Activated CD8-positive, alpha-beta T cell treated with anti-CD3 and anti-CD28 coated beads for 36 hours (primary cell): ENCODE measurements at regions not wholly inside any gene's neighbourhood (a gene's known extent, or its start where the extent isn't known, plus 50 kb on each side); places are given as distances from the start of the nearest gene placed in this dataset.

Experiments used
- ATAC-seq: fragments of 200-7000 bp; cut with Tn5 transposase; one replicate; pipeline ENCODE4 v1.10.0; 2021; ENCODE audit warnings: mild to moderate bottlenecking, moderate library complexity
- CTCF ChIA-PET: fragments of 350-600 bp; sonication (Branson Sonifier 250); formaldehyde crosslinking; loops from one replicate; lab custom pipeline; 2021; ENCODE audit warnings: antibody characterized with exemption; lab: Charles Lee
- POLR2A ChIA-PET: fragments of 350-600 bp; sonication (Branson Sonifier 250); formaldehyde crosslinking; loops from one replicate; lab custom pipeline; 2021; ENCODE audit warnings: antibody characterized with exemption; lab: Charles Lee
- DNase-seq: peaks from one replicate; pipeline ENCODE4 v3.0.0-alpha.2; 2020
- H3K27ac Mint-ChIP-seq: one replicate; pipeline ENCODE4 v1.8.0; 2021; ENCODE audit warnings: mild to moderate bottlenecking, mixed read lengths
- H3K27me3 Mint-ChIP-seq: one replicate; pipeline ENCODE4 v1.8.0; 2021; ENCODE audit warnings: mixed read lengths
- H3K36me3 Mint-ChIP-seq: one replicate; pipeline ENCODE4 v1.8.0; 2021; ENCODE audit warnings: low read depth, mixed read lengths
- H3K4me1 Mint-ChIP-seq: one replicate; pipeline ENCODE4 v1.8.0; 2021; ENCODE audit warnings: low read depth, mixed read lengths
- H3K4me3 Mint-ChIP-seq: one replicate; pipeline ENCODE4 v1.8.0; 2021; ENCODE audit warnings: mild to moderate bottlenecking, moderate library complexity, mixed read lengths
- H3K9me3 Mint-ChIP-seq: one replicate; pipeline ENCODE4 v1.8.0; 2021; ENCODE audit warnings: mixed read lengths
- intact Hi-C: fragments of 100-400 bp; cut with micrococcal nuclease; formaldehyde crosslinking; loops from one replicate; pipeline ENCODE4 v1.10.0; 2022
- TF ChIP-seq, protein P1 (sequence below): fragments of 200-600 bp; IDR thresholded peaks from one replicate; pipeline ENCODE4 v1.8.0; 2022; ENCODE audit warnings: antibody characterized with exemption, mild to moderate bottlenecking

DNA sequence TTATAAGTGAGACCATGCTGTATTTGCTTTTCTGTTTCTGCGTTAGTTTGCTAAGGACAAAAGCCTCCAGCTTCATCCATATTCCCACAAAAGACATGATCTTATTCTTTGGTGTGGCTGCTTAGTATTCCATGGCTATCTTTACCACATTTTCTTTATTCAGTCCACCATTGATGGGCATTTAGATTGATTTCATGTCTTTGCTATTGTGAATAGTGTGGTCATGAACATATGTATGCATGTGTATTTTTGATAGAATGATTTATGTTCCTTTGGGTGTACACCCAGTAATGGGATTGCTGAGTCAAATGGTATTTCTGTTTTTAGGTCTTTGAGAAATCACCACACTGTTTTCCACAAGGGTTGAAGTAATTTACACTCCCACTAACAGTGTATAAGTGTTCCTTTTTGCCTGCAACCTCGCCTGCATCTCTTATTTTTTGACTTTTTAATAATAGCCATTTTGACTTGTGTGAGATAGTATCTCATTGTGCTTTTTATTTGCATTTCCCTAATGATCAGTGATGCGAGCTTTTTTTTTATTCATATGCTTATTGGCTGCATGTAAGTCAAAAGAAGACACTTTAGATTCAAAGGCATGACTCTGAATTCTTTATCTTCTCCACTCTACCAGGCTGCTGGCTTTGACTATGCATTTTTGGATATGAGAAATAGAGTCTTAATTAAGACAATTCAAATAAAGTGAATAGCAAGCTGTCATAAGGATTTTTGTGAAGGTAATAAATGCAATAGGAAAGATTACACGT is 183.3 kb upstream of the SYNPR start:
- no peaks in the 10 kb centered on the region for H3K4me1 Mint-ChIP-seq
- H3K4me3 Mint-ChIP-seq = no peak overlapping the region
- no peak for ATAC-seq
- no peak overlapping the region for H3K27ac Mint-ChIP-seq
- DNase-seq = no peak
- TF ChIP-seq, protein P1, sequence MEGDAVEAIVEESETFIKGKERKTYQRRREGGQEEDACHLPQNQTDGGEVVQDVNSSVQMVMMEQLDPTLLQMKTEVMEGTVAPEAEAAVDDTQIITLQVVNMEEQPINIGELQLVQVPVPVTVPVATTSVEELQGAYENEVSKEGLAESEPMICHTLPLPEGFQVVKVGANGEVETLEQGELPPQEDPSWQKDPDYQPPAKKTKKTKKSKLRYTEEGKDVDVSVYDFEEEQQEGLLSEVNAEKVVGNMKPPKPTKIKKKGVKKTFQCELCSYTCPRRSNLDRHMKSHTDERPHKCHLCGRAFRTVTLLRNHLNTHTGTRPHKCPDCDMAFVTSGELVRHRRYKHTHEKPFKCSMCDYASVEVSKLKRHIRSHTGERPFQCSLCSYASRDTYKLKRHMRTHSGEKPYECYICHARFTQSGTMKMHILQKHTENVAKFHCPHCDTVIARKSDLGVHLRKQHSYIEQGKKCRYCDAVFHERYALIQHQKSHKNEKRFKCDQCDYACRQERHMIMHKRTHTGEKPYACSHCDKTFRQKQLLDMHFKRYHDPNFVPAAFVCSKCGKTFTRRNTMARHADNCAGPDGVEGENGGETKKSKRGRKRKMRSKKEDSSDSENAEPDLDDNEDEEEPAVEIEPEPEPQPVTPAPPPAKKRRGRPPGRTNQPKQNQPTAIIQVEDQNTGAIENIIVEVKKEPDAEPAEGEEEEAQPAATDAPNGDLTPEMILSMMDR = no peak
- intact Hi-C loops = no loop called here
- H3K9me3 Mint-ChIP-seq = peaks cover 3% of the 10 kb centered on the region
- ChIA-PET POLR2A (no interaction called here), CTCF (no interaction called here)
- H3K27me3 Mint-ChIP-seq = no peaks in the 10 kb centered on the region
- H3K36me3 Mint-ChIP-seq = no peaks in the 10 kb centered on the region

DNA sequence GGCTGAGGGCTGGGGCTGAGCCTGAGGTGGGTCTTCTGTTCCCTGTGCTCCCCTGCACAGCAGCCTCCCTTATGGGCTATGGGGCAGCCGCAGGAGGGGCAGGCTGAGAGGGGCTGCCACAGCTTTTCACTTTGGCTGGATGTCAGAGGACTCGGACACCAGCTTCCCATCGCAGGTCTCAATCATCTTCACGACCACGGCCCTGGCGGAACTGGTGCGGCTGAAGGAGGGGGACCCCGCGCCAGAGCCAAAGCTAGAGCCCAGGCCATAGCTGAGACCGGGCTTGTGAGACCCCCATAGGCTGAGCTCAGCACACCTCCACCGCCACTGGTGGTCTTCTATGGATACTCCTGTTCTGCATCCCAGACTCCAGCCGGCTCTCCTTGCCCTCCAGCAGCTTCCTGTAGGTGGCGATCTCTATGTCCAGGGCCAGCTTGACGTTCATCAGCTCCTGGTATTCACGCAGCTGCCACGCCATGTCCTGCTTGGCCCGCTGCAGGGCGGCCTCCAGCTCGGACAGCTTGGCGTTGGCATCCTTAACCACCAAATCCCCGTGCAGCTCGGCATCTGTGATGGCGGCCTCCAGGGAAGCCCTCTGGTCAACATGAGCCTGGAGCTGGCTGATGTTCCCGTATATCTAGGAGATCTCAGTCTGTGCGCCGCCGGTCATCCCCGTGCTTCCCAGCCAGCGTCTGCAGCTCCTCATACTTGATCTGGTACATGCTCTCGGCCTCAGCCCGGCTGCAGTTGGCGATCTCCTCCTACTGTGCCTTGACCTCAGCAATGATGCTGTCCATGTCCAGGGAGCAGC is 181.7 kb upstream of the SYNPR start:
- ChIA-PET POLR2A (no interaction called here), CTCF (no interaction called here)
- Mint-ChIP-seq H3K4me1 (no peaks in the 10 kb centered on the region), H3K27ac (no peak overlapping the region), H3K36me3 (no peaks in the 10 kb centered on the region), H3K27me3 (no peaks in the 10 kb centered on the region), H3K4me3 (no peak overlapping the region), H3K9me3 (peaks cover 3% of the 10 kb centered on the region)
- TF ChIP-seq, protein P1 = no peak
- intact Hi-C loops = no loop called here
- ATAC-seq = no peak
- DNase-seq = no peak

DNA sequence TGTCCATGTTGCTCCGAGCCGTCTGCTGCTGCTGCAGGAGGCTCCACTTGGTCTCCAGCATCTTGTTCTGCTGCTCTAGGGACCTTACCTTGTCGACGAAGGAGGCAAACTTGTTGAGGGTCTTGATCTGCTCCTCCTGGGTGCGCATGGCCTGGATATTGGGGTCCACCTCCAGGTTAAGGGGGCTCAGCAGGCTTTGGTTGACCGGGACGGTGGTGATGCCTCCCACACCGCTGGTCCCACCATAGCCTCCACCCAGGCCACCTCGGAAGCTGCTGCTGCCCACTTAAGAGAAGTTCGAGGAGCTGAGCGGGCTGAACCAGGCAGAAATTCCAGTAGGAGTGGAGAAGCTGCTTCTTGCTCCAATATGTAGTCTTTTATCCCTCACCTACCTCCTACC is 180.7 kb upstream of the SYNPR start:
- Mint-ChIP-seq H3K36me3 (no peaks in the 10 kb centered on the region), H3K27me3 (no peaks in the 10 kb centered on the region), H3K4me3 (no peak overlapping the region), H3K27ac (no peak overlapping the region), H3K9me3 (peaks cover 3% of the 10 kb centered on the region), H3K4me1 (no peaks in the 10 kb centered on the region)
- ChIA-PET POLR2A (no interaction called here), CTCF (no interaction called here)
- DNase-seq = no peak
- intact Hi-C loops = no loop called here
- TF ChIP-seq, protein P1 = no peak
- no peak for ATAC-seq

DNA sequence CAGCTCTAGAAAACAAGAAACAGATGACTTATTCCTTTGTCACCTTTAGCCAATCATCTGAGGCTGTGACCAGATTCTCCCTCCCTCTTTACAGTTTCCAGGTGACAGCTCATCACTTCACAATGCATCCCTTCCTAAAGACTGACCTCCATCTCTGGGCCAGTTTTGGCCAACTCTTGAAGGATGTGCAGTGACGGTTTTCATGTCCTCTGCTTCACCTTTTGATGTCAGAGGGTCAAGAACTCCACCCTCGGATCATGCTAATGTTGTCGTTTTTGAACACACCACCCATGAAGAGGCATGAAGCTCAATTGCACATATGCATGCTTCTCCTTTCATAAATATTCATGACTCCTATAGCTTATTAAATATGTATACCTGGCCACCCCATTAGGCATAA is 161.2 kb upstream of the SYNPR start:
- TF ChIP-seq, protein P1 = no peak
- Mint-ChIP-seq H3K27me3 (no peaks in the 10 kb centered on the region), H3K27ac (no peak overlapping the region), H3K4me1 (no peaks in the 10 kb centered on the region), H3K36me3 (no peaks in the 10 kb centered on the region), H3K9me3 (peaks cover 4% of the 10 kb centered on the region), H3K4me3 (no peak overlapping the region)
- intact Hi-C loops = no loop called here
- ChIA-PET POLR2A (no interaction called here), CTCF (no interaction called here)
- ATAC-seq (no peak), DNase-seq (no peak)

DNA sequence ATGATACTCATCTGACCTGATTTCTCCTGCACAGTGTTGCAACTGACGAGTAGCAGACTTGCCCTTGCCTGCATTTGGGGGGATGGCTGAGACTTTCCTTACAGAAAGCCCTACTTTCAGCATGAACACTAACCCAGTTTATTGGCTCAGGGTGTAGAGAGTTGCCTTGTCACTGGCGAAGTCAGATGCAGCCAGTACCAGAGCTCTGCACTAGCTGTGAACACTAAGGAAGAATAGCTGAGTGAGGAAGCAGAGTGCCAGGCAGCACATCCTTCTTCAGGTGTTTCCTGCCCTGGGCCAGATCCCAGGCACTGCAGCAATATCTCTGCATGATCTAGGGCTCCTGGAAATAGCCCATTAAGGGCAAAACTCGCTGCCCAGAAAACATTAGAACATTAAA is 154.0 kb upstream of the SYNPR start:
- Mint-ChIP-seq H3K4me3 (no peak overlapping the region), H3K27ac (no peak overlapping the region), H3K27me3 (no peaks in the 10 kb centered on the region), H3K9me3 (no peaks in the 10 kb centered on the region), H3K4me1 (no peaks in the 10 kb centered on the region), H3K36me3 (no peaks in the 10 kb centered on the region)
- intact Hi-C loops = no loop called here
- ChIA-PET CTCF (no interaction called here), POLR2A (no interaction called here)
- ATAC-seq (no peak), DNase-seq (no peak)
- TF ChIP-seq, protein P1 = no peak
